ENCODE measurements at regions not wholly inside any gene's neighbourhood (a gene's known extent, or its start where the extent isn't known, plus 50 kb on each side); places are given as distances from the start of the nearest gene placed in this dataset.
A peak's percentile ranks its signal among the peaks of the same experiment; 100 is the strongest.

DNA sequence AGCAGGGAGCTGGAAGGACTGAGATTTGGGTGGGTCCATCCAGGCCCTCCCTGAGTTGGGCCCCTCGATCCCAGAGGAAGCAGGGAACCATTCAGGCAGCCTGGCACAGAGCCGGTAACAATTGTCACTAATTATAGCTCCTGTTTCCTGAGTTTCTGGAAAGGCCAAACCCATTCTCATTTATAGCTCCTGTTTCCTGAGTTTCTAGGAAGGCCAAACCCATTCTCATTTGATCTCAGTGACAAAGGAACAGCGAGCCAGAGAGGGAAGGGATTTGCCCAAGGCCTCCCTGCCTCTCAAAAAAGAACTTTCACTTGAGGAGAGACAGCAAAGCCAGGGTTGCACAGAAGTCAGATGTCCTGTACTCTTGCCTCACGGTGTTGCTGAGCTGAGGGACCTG lies 521.9 kb downstream of the TYW1 start:
- POLR2A ChIA-PET (ENCODE audit: low non-redundant PET) = interaction anchor here (0.6 kb wide), 1 partner anchor 347 kb away, joined by 4 read pairs; no protein-coding TSS in a partner anchor
- H3K9me3 ChIP-seq (ENCODE audit: low read depth, low read length, poor library complexity, severe bottlenecking) = no peaks in the 10 kb centered on the region
- no peaks in the 10 kb centered on the region for H3K27me3 ChIP-seq (replicated peaks; ENCODE audit: insufficient read depth, low read depth, low read length, poor library complexity)

DNA sequence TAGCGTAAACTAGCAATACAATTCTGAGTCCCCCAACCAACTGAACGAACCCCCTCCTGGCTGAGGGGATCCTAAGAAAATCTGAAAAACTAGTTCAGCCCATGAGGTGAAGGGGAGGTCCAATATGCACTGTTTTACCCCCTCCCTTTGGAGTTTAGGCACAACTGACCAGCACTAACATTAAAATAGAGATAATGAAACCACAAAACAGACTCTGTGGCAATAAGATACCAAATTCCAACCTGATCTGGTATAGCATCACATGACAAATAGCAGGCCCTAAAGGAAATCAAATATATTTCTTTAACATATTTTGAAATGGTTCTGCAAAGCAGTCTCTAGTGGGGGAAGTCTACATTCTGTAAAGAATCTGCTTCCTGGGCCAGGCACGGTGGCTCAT lies 522.5 kb downstream of the TYW1 start:
- Histone ChIP-seq H3K36me3 (ENCODE audit: insufficient read depth, low read length, poor library complexity, severe bottlenecking) (no peaks in the 10 kb centered on the region), H3K9me3 (ENCODE audit: low read depth, low read length, poor library complexity, severe bottlenecking) (no peaks in the 10 kb centered on the region), H3K4me3 (ENCODE audit: low read depth, low read length, poor library complexity, severe bottlenecking) (no peak overlapping the region), H3K4me1 (ENCODE audit: insufficient read depth, low read length, poor library complexity, severe bottlenecking) (peaks cover 7% of the 10 kb centered on the region), H3K27ac (ENCODE audit: low read depth, low read length, poor library complexity, severe bottlenecking) (no peak overlapping the region), H3K27me3 (replicated peaks; ENCODE audit: insufficient read depth, low read depth, low read length, poor library complexity) (no peaks in the 10 kb centered on the region)
- ChIA-PET POLR2A (ENCODE audit: low non-redundant PET) (interaction anchor here (0.6 kb wide), 1 partner anchor 347 kb away, joined by 4 read pairs; no protein-coding TSS in a partner anchor), CTCF (no interaction called here)
- no peak for TF ChIP-seq EZH2 (IDR thresholded peaks at IDR 0.05; ENCODE audit: borderline replicate concordance, low read depth, low read length, poor library complexity, severe bottlenecking)
- TF ChIP-seq, protein P1, sequence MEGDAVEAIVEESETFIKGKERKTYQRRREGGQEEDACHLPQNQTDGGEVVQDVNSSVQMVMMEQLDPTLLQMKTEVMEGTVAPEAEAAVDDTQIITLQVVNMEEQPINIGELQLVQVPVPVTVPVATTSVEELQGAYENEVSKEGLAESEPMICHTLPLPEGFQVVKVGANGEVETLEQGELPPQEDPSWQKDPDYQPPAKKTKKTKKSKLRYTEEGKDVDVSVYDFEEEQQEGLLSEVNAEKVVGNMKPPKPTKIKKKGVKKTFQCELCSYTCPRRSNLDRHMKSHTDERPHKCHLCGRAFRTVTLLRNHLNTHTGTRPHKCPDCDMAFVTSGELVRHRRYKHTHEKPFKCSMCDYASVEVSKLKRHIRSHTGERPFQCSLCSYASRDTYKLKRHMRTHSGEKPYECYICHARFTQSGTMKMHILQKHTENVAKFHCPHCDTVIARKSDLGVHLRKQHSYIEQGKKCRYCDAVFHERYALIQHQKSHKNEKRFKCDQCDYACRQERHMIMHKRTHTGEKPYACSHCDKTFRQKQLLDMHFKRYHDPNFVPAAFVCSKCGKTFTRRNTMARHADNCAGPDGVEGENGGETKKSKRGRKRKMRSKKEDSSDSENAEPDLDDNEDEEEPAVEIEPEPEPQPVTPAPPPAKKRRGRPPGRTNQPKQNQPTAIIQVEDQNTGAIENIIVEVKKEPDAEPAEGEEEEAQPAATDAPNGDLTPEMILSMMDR (conservative IDR thresholded peaks at IDR 0.05; ENCODE audit: low read depth, low read length) = no peak
- no peak for DNase-seq (ENCODE audit: low spot score)
- intact Hi-C loops (cut with micrococcal nuclease; ENCODE audit: unreplicated experiment) = no loop called here
- no TSS peak for BruUV-seq (replicated peaks)

More for the DNA sequence above, 521.9 kb downstream of the TYW1 start:
- H3K4me3 ChIP-seq (ENCODE audit: low read depth, low read length, poor library complexity, severe bottlenecking) = no peak overlapping the region
- H3K4me1 ChIP-seq (ENCODE audit: insufficient read depth, low read length, poor library complexity, severe bottlenecking) = peaks cover 7% of the 10 kb centered on the region
- no peaks in the 10 kb centered on the region for H3K36me3 ChIP-seq (ENCODE audit: insufficient read depth, low read length, poor library complexity, severe bottlenecking)
- no TSS peak for BruUV-seq (replicated peaks)
- no peak for TF ChIP-seq EZH2 (IDR thresholded peaks at IDR 0.05; ENCODE audit: borderline replicate concordance, low read depth, low read length, poor library complexity, severe bottlenecking)
- TF ChIP-seq, protein P1 (conservative IDR thresholded peaks at IDR 0.05; ENCODE audit: low read depth, low read length) = no peak
- H3K27ac ChIP-seq (ENCODE audit: low read depth, low read length, poor library complexity, severe bottlenecking) = no peak overlapping the region
- DNase-seq (ENCODE audit: low spot score) = peak; percentile 7
- intact Hi-C loops (cut with micrococcal nuclease; ENCODE audit: unreplicated experiment) = no loop called here
- CTCF ChIA-PET = no interaction called here

DNA sequence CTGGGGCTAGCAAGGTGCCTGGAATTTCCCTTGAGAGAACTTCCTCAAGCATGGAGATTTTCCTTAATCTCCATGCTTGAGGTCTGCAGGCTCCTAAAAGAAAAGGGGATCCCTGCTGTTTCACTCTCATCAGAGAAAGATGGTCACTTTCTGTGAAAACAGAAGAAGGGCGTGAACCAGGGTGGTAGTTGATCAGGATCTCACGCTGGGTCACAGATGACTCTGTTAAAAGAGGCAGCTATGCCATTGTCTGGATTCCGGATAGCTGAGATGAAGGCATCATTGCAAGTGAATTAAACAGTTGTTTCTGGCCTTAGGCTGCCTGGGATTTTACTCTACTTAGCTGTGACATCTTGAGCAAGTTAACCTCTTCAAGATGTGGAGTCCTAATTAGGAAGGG lies 525.9 kb downstream of the TYW1 start:
- DNase-seq (ENCODE audit: low spot score) = no peak
- Histone ChIP-seq H3K9me3 (ENCODE audit: low read depth, low read length, poor library complexity, severe bottlenecking) (no peaks in the 10 kb centered on the region), H3K36me3 (ENCODE audit: insufficient read depth, low read length, poor library complexity, severe bottlenecking) (no peaks in the 10 kb centered on the region), H3K4me3 (ENCODE audit: low read depth, low read length, poor library complexity, severe bottlenecking) (no peak overlapping the region), H3K27ac (ENCODE audit: low read depth, low read length, poor library complexity, severe bottlenecking) (no peak overlapping the region), H3K4me1 (ENCODE audit: insufficient read depth, low read length, poor library complexity, severe bottlenecking) (peaks cover 7% of the 10 kb centered on the region), H3K27me3 (replicated peaks; ENCODE audit: insufficient read depth, low read depth, low read length, poor library complexity) (no peaks in the 10 kb centered on the region)
- TF ChIP-seq, protein P1 (conservative IDR thresholded peaks at IDR 0.05; ENCODE audit: low read depth, low read length) = no peak
- TF ChIP-seq EZH2 (IDR thresholded peaks at IDR 0.05; ENCODE audit: borderline replicate concordance, low read depth, low read length, poor library complexity, severe bottlenecking) = no peak
- ChIA-PET CTCF (no interaction called here), POLR2A (ENCODE audit: low non-redundant PET) (no interaction called here)
- intact Hi-C loops (cut with micrococcal nuclease; ENCODE audit: unreplicated experiment) = no loop called here
- BruUV-seq (replicated peaks) = no TSS peak

Measured in A673 (cell line).